K562 (cell line): ENCODE measurements at regions not wholly inside any gene's neighbourhood (a gene's known extent, or its start where the extent isn't known, plus 50 kb on each side); places are given as distances from the start of the nearest gene placed in this dataset.
A peak's percentile ranks its signal among the peaks of the same experiment; 100 is the strongest.

Source experiments
- ATAC-seq: fragments of 200-7000 bp; cut with Tn5 transposase; 3 replicates; pipeline ENCODE4 v1.9.1; 2020; ENCODE audit warnings: moderate library complexity
- BruUV-seq: library from RNA; stranded (reverse); fragments of 400-500 nt; replicated peaks from 2 replicates; lab custom pipeline; 2021; lab: Mats Ljungman, UMichigan
- CTCF ChIA-PET: fragments of 300-600 bp; formaldehyde crosslinking; extraction: SDS; loops from one replicate; lab custom pipeline; 2021; ENCODE audit warnings: low intra/inter-chr PET ratio; lab: Yijun Ruan, JAX
- POLR2A ChIA-PET: fragments of 300-600, 350-650 bp; sonication (Branson Sonifier 250); formaldehyde crosslinking; extraction: SDS; loops from one replicate; lab custom pipeline; 2021; ENCODE audit warnings: antibody characterized with exemption, inconsistent platforms; lab: Yijun Ruan, JAX
- DNase-seq, 4 experiments: peaks; one replicate each; pipeline versions ENCODE4 v3.0.0 to v3.0.0-alpha.2; 2011 to 2018; ENCODE audit warnings: low spot score in 3 of 4, mixed read lengths in 3 of 4; ENCODE audit errors: extremely low read depth in 1 of 4
- FAIRE-seq: peaks from 2 replicates; lab custom pipeline; 2011; peaks lifted over from hg19 to GRCh38; lab: Jason Lieb, UNC
- H2AFZ ChIP-seq: 2 replicates; pipeline ENCODE4 v1.6.0; 2011; ENCODE audit warnings: low read depth, low read length, control low read depth, inconsistent platforms
- H3K27ac ChIP-seq: fragments of 200-600 bp; 3 replicates; pipeline ENCODE4 v1.8.0; 2011; ENCODE audit warnings: low read depth, mild to moderate bottlenecking, control low read depth, inconsistent platforms, low read length, moderate library complexity, mixed read lengths; ENCODE audit errors: extremely low read depth
- H3K27me3 ChIP-seq, 2 experiments: fragments of 300-600 bp in 1 of 2; 2 replicates in 1 of 2; 3 replicates in 1 of 2; pipeline versions ENCODE4 v1.6.0 to v1.8.0; 2011; ENCODE audit warnings: inconsistent platforms in 2 of 2, low read length in 2 of 2, mild to moderate bottlenecking in 1 of 2, mixed read lengths in 1 of 2, moderate library complexity in 1 of 2; ENCODE audit not compliant: control insufficient read depth in 2 of 2, insufficient read depth in 2 of 2
- H3K36me3 ChIP-seq: fragments of 300-600 bp; 3 replicates; pipeline ENCODE4 v1.8.0; 2011; ENCODE audit warnings: mild to moderate bottlenecking, low read length, inconsistent platforms; ENCODE audit not compliant: control insufficient read depth, insufficient read depth
- H3K4me1 ChIP-seq, 2 experiments: fragments of 200-600 bp in 1 of 2; replicated peaks in 1 of 2; 2 replicates in 1 of 2; 3 replicates in 1 of 2; pipeline versions ENCODE4 v1.5.1 to v1.8.0; 2011; ENCODE audit warnings: inconsistent platforms in 2 of 2, low read length in 2 of 2, mild to moderate bottlenecking in 1 of 2, mixed read lengths in 1 of 2, moderate library complexity in 1 of 2; ENCODE audit not compliant: control insufficient read depth in 2 of 2, insufficient read depth in 2 of 2
- H3K4me2 ChIP-seq: 2 replicates; pipeline ENCODE4 v1.6.1; 2011; ENCODE audit warnings: low read length, control low read depth, inconsistent platforms, mixed read lengths; ENCODE audit not compliant: insufficient read depth
- H3K4me3 ChIP-seq: fragments of 200-600 bp; sonication (generic), shearing (Covaris generic); 2 replicates; pipeline ENCODE4 v1.5.1; 2016; ENCODE audit warnings: control low read depth, inconsistent platforms
- H3K79me2 ChIP-seq: fragments of 200-600 bp; 3 replicates; pipeline ENCODE4 v1.8.0; 2011; ENCODE audit warnings: low read length, inconsistent platforms; ENCODE audit not compliant: control insufficient read depth, insufficient read depth
- H3K9ac ChIP-seq, 2 experiments: 2 replicates each; pipeline versions ENCODE4 v1.6.0 to v1.6.1; 2011; ENCODE audit warnings: low read depth in 2 of 2, low read length in 2 of 2, control low read depth in 1 of 2, inconsistent platforms in 1 of 2, mild to moderate bottlenecking in 1 of 2, mixed read lengths in 1 of 2; ENCODE audit not compliant: insufficient read depth in 1 of 2
- H3K9me1 ChIP-seq: one replicate; pipeline ENCODE4 v1.6.0; 2011; ENCODE audit warnings: inconsistent platforms, mild to moderate bottlenecking, low read length, moderate library complexity; ENCODE audit not compliant: control insufficient read depth, insufficient read depth
- H3K9me3 ChIP-seq: replicated peaks from 2 replicates; pipeline ENCODE4 v1.5.1; 2011; ENCODE audit warnings: low read depth, low read length, inconsistent platforms; ENCODE audit not compliant: control insufficient read depth, insufficient read depth
- H4K20me1 ChIP-seq: replicated peaks from 2 replicates; pipeline ENCODE4 v1.6.1; 2011; ENCODE audit warnings: low read length, inconsistent platforms, mixed read lengths; ENCODE audit not compliant: control insufficient read depth, insufficient read depth
- DMBX1 ChIP-seq: fragments of 250-450 bp; sonication (Bioruptor Pico); IDR thresholded peaks from 2 replicates; pipeline ENCODE4 v1.8.0; 2022; ENCODE audit warnings: inconsistent platforms, mild to moderate bottlenecking, moderate library complexity, borderline replicate concordance
- FOXA3 ChIP-seq, 2 experiments: fragments of 450-650 bp in 1 of 2; sonication (generic) in 1 of 2; formaldehyde crosslinking; IDR thresholded peaks in 1 of 2; conservative IDR thresholded peaks in 1 of 2; 2 replicates each; pipeline versions ENCODE4 v1.4.0 to v1.8.0; 2020 to 2022; ENCODE audit warnings: mild to moderate bottlenecking in 2 of 2, missing genetic modification reagents in 1 of 2
- HES1 ChIP-seq: fragments of 450-650 bp; IDR thresholded peaks from 2 replicates; pipeline ENCODE4 v1.6.1; 2016; ENCODE audit warnings: low read depth, mild to moderate bottlenecking, moderate library complexity
- ILF3 ChIP-seq: fragments of 450-650 bp; IDR thresholded peaks from 2 replicates; pipeline ENCODE4 v1.6.1; 2018; ENCODE audit warnings: antibody characterized with exemption, mild to moderate bottlenecking, moderate library complexity, borderline replicate concordance
- TAF1 ChIP-seq: IDR thresholded peaks from 2 replicates; pipeline ENCODE4 v1.6.1; 2011; ENCODE audit warnings: mild to moderate bottlenecking, low read length, moderate library complexity; ENCODE audit not compliant: insufficient read depth, control insufficient read depth, severe bottlenecking; ENCODE audit errors: extremely low read depth
- TFE3 ChIP-seq: fragments of 450-650 bp; formaldehyde crosslinking; IDR thresholded peaks from 2 replicates; pipeline ENCODE4 v1.4.0; 2020; ENCODE audit warnings: mild to moderate bottlenecking, mixed read lengths
- ZKSCAN3 ChIP-seq: fragments of 250-450 bp; sonication (Bioruptor Pico); IDR thresholded peaks from 2 replicates; pipeline ENCODE4 v1.4.0; 2020
- ZMIZ1 ChIP-seq, 2 experiments: fragments of 150-350 bp in 1 of 2; IDR thresholded peaks; 2 replicates each; pipeline ENCODE4 v1.6.1; 2012 to 2016; ENCODE audit warnings: low read depth in 2 of 2, low read length in 2 of 2, mild to moderate bottlenecking in 1 of 2, moderate library complexity in 1 of 2
- ZNF57 ChIP-seq: fragments of 450-650 bp; formaldehyde crosslinking; IDR thresholded peaks from 2 replicates; pipeline ENCODE4 v1.4.0; 2020; ENCODE audit warnings: mild to moderate bottlenecking, moderate library complexity
- WGBS: fragments of 100-300 bp; shearing (Covaris generic); methylation state at CpG from one replicate; pipeline ENCODE4 v1.1.6; 2016; ENCODE audit warnings: low coverage, mixed read lengths; ENCODE audit not compliant: insufficient coverage; ENCODE audit errors: missing lambda C conversion rate; 5-methylcytosine and 5-hydroxymethylcytosine counted together
- in situ Hi-C: fragments of 300-500 bp; cut with MboI; formaldehyde crosslinking; loops from 4 replicates; pipeline ENCODE4 v1.15.0; 2018; ENCODE audit warnings: inconsistent platforms, mixed read lengths
- intact Hi-C: fragments of 100-400 bp; cut with micrococcal nuclease; formaldehyde crosslinking; loops from 2 replicates; pipeline ENCODE4 v1.14.2; 2022
- TF ChIP-seq, protein P1 (sequence below): fragments of 450-650 bp; IDR thresholded peaks from 2 replicates; pipeline ENCODE4 v1.6.1; 2014; ENCODE audit warnings: low read depth, mild to moderate bottlenecking, moderate library complexity, borderline replicate concordance

- Histone ChIP-seq H3K79me2 (no peaks in the 10 kb centered on the region), H3K4me2 (peak overlapping the region; percentile 64), H3K4me1 (peaks cover 13 to 50% of the 10 kb centered on the region in 2 experiments; a peak in 4 of 5 replicates), H3K36me3 (no peaks in the 10 kb centered on the region), H3K9me1 (no peaks in the 10 kb centered on the region), H3K27ac (peak overlapping the region; percentile 75), H2AFZ (peak overlapping the region; percentile 19), H3K9ac (peak overlapping the region in 1 of 2 experiments; percentile 38; a peak in 2 of 4 replicates), H3K27me3 (no peaks in the 10 kb centered on the region), H4K20me1 (no peaks in the 10 kb centered on the region), H3K4me3 (no peak overlapping the region; the same call in 1 of the 2 replicates), H3K9me3 (peaks cover 3% of the 10 kb centered on the region; the same call in 1 of the 2 replicates)
- DNase-seq: peak; percentile 57 to 97 (median 76)
- in situ Hi-C loops (loop anchor here (25.0 kb wide), 1 partner anchor 192 kb away; no protein-coding TSS in a partner anchor), intact Hi-C loops (loop anchor here (1.0 to 5.0 kb wide), 2 partner anchors 57 to 77 kb away; partner anchors contain the start of gene CD2AP)
- no TSS peak for BruUV-seq
- WGBS: 26% methylated on average over 5 of the region's 5 CpGs
- CTCF ChIA-PET: no interaction called here
- POLR2A ChIA-PET: interaction anchor here (0.7 to 1.8 kb wide), 12 partner anchors 12 to 210 kb away, joined by 3 to 8 read pairs (median 4); partner anchors contain the start of gene CD2AP
- peak; percentile 92 for FAIRE-seq
- peak; percentile 86 for ATAC-seq
- peak in 1 of 2 experiments; percentile 97; a peak in 2 of 4 replicates for TF ChIP-seq ZMIZ1 (IDR thresholded peaks at IDR 0.05; ENCODE audit: low read depth in 2 of 2, low read length in 2 of 2)
- peak; percentile 80 for TF ChIP-seq HES1
- peak; percentile 85; the same call in 1 of the 2 replicates for TF ChIP-seq DMBX1 (CRISPR knock-in tag)
- no peak for TF ChIP-seq TFE3 (CRISPR knock-in tag)
- TF ChIP-seq, protein P1, sequence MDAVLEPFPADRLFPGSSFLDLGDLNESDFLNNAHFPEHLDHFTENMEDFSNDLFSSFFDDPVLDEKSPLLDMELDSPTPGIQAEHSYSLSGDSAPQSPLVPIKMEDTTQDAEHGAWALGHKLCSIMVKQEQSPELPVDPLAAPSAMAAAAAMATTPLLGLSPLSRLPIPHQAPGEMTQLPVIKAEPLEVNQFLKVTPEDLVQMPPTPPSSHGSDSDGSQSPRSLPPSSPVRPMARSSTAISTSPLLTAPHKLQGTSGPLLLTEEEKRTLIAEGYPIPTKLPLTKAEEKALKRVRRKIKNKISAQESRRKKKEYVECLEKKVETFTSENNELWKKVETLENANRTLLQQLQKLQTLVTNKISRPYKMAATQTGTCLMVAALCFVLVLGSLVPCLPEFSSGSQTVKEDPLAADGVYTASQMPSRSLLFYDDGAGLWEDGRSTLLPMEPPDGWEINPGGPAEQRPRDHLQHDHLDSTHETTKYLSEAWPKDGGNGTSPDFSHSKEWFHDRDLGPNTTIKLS: peak; percentile 28; the same call in 1 of the 2 replicates
- no peak for TF ChIP-seq ZNF57 (CRISPR knock-in tag)
- no peak for TF ChIP-seq TAF1
- peak; percentile 79; the same call in 1 of the 2 replicates for TF ChIP-seq ILF3
- peak; percentile 98 to 99 for TF ChIP-seq FOXA3 (CRISPR knock-in tag; conservative IDR thresholded peaks at IDR 0.05 in 1 of 2, IDR thresholded peaks at IDR 0.05 in 1 of 2)
- TF ChIP-seq ZKSCAN3 (CRISPR knock-in tag): no peak
Observed at GRCh38 chr6:47420394-47421371, 56.9 kb upstream of the CD2AP start.
